WTC11 (cell line): ENCODE measurements at regions not wholly inside any gene's neighbourhood (a gene's known extent, or its start where the extent isn't known, plus 50 kb on each side); places are given as distances from the start of the nearest gene placed in this dataset.

Experiments
- ATAC-seq: fragments of 200-7000 bp; cut with Tn5 transposase; 2 replicates; pipeline ENCODE4 v1.10.0; 2021; ENCODE audit warnings: mild to moderate bottlenecking, moderate library complexity
- CTCF ChIA-PET: fragments of 300-600 bp; sonication (Branson Sonifier 250); formaldehyde crosslinking; loops from one replicate; lab custom pipeline; 2021; ENCODE audit warnings: antibody characterized with exemption; lab: Charles Lee
- POLR2A ChIA-PET: fragments of 350-600 bp; sonication (Branson Sonifier 250); formaldehyde crosslinking; loops from one replicate; lab custom pipeline; 2021; ENCODE audit warnings: antibody characterized with exemption; lab: Charles Lee
- DNase-seq: peaks from one replicate; pipeline ENCODE4 v3.0.0; 2021; ENCODE audit warnings: low spot score
- H3K27ac Mint-ChIP-seq: 2 replicates; pipeline ENCODE4 v1.8.0; 2021; ENCODE audit warnings: mixed read lengths
- H3K27me3 Mint-ChIP-seq: 2 replicates; pipeline ENCODE4 v1.8.0; 2021; ENCODE audit warnings: low read depth, mild to moderate bottlenecking, moderate library complexity, mixed read lengths
- H3K36me3 Mint-ChIP-seq: 2 replicates; pipeline ENCODE4 v1.8.0; 2021; ENCODE audit warnings: mixed read lengths
- H3K4me1 Mint-ChIP-seq: 2 replicates; pipeline ENCODE4 v1.8.0; 2022; ENCODE audit warnings: mixed read lengths
- H3K4me3 Mint-ChIP-seq: 2 replicates; pipeline ENCODE4 v1.8.0; 2021; ENCODE audit warnings: mild to moderate bottlenecking, moderate library complexity, mixed read lengths
- H3K9me3 Mint-ChIP-seq: 2 replicates; pipeline ENCODE4 v1.8.0; 2021; ENCODE audit warnings: mixed read lengths
- EMX1 ChIP-seq: fragments of 250-450 bp; sonication (Bioruptor Pico); IDR thresholded peaks from 2 replicates; pipeline ENCODE4 v1.8.0; 2021; ENCODE audit warnings: mild to moderate bottlenecking
- ESRRA ChIP-seq: sonication (generic); formaldehyde crosslinking; IDR thresholded peaks from 2 replicates; pipeline ENCODE4 v1.8.1; 2022; ENCODE audit warnings: mild to moderate bottlenecking, missing genetic modification reagents, borderline replicate concordance
- GRHL2 ChIP-seq: fragments of 250-450 bp; sonication (Bioruptor Pico); IDR thresholded peaks from 2 replicates; pipeline ENCODE4 v1.8.0; 2022; ENCODE audit warnings: mild to moderate bottlenecking, moderate library complexity; ENCODE audit not compliant: insufficient replicate concordance, severe bottlenecking
- NFE2L1 ChIP-seq: sonication (generic); formaldehyde crosslinking; IDR thresholded peaks from 2 replicates; pipeline ENCODE4 v1.8.1; 2023; ENCODE audit warnings: missing genetic modification reagents
- OVOL2 ChIP-seq: fragments of 250-450 bp; sonication (Bioruptor Pico); IDR thresholded peaks from 2 replicates; pipeline ENCODE4 v1.9.0; 2021; ENCODE audit warnings: mild to moderate bottlenecking, borderline replicate concordance
- RELA ChIP-seq: sonication (generic); formaldehyde crosslinking; IDR thresholded peaks from 2 replicates; pipeline ENCODE4 v1.8.1; 2022; ENCODE audit warnings: missing genetic modification reagents, mild to moderate bottlenecking, borderline replicate concordance
- SMAD3 ChIP-seq: sonication (generic); formaldehyde crosslinking; IDR thresholded peaks from 2 replicates; pipeline ENCODE4 v1.8.0; 2022; ENCODE audit warnings: missing genetic modification reagents, mild to moderate bottlenecking, borderline replicate concordance
- SP1 ChIP-seq: sonication (generic); formaldehyde crosslinking; conservative IDR thresholded peaks from 2 replicates; pipeline ENCODE4 v1.8.1; 2022; ENCODE audit warnings: missing genetic modification reagents
- TF ChIP-seq, protein P1 (sequence below): sonication (generic); formaldehyde crosslinking; IDR thresholded peaks from 2 replicates; pipeline ENCODE4 v1.8.0; 2022; ENCODE audit warnings: mild to moderate bottlenecking, missing genetic modification reagents
- TF ChIP-seq, protein P2 (sequence below): sonication (generic); formaldehyde crosslinking; IDR thresholded peaks from 2 replicates; pipeline ENCODE4 v1.8.1; 2022; ENCODE audit warnings: low read depth, mild to moderate bottlenecking, moderate library complexity, missing genetic modification reagents, borderline replicate concordance
- TF ChIP-seq, protein P3 (sequence below): sonication (generic); formaldehyde crosslinking; IDR thresholded peaks from 2 replicates; pipeline ENCODE4 v1.8.1; 2023; ENCODE audit warnings: mild to moderate bottlenecking, missing genetic modification reagents, moderate library complexity
- TF ChIP-seq, protein P4 (sequence below): sonication (generic); formaldehyde crosslinking; IDR thresholded peaks from 2 replicates; pipeline ENCODE4 v1.8.1; 2022; ENCODE audit warnings: low read depth, missing genetic modification reagents, borderline replicate concordance
- TF ChIP-seq, protein P5 (sequence below): sonication (generic); formaldehyde crosslinking; IDR thresholded peaks from 2 replicates; pipeline ENCODE4 v1.8.0; 2022; ENCODE audit warnings: mild to moderate bottlenecking, missing genetic modification reagents
- TF ChIP-seq, protein P6 (sequence below): fragments of 250-450 bp; sonication (Bioruptor Pico); IDR thresholded peaks from 2 replicates; pipeline ENCODE4 v1.9.0; 2021; ENCODE audit warnings: mild to moderate bottlenecking, borderline replicate concordance

DNA sequence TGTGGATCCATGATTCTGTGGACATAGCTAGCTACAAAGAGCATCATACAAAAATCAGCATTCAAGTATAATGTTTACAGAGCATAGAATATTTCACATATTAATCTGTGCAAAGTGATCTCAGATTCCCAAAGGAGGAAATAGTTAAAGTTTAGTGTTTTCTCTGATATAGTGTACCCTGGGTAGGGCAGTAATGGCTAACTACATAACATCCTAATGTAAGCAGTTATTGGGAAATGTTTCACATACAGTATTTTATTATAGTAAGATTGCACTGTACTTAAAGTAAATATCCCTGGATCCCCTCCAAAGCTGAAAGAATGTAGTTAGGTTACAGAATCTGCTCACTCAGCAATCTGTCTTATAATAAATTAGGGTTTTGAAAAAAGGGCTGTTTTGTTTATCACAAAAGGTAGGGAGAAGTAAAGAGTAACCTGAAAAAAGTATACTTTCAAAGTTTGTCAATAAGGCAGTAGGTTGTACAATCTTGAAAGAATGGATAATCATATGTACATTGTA is 52.5 kb upstream of the SMARCA2 start:
- ATAC-seq = no peak

More for the DNA sequence above, 52.5 kb upstream of the SMARCA2 start:
- CTCF ChIA-PET = interaction anchor here (0.7 to 1.2 kb wide), 2 partner anchors 15 to 125 kb away, joined by 3 to 5 read pairs; no protein-coding TSS in a partner anchor
- no peak for TF ChIP-seq ESRRA
- TF ChIP-seq RELA = no peak
- TF ChIP-seq NFE2L1 = no peak
- TF ChIP-seq, protein P1, sequence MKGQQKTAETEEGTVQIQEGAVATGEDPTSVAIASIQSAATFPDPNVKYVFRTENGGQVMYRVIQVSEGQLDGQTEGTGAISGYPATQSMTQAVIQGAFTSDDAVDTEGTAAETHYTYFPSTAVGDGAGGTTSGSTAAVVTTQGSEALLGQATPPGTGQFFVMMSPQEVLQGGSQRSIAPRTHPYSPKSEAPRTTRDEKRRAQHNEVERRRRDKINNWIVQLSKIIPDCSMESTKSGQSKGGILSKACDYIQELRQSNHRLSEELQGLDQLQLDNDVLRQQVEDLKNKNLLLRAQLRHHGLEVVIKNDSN (CRISPR knock-in tag) = no peak
- TF ChIP-seq, protein P2, sequence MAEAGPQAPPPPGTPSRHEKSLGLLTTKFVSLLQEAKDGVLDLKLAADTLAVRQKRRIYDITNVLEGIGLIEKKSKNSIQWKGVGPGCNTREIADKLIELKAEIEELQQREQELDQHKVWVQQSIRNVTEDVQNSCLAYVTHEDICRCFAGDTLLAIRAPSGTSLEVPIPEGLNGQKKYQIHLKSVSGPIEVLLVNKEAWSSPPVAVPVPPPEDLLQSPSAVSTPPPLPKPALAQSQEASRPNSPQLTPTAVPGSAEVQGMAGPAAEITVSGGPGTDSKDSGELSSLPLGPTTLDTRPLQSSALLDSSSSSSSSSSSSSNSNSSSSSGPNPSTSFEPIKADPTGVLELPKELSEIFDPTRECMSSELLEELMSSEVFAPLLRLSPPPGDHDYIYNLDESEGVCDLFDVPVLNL (CRISPR knock-in tag) = no peak
- TF ChIP-seq GRHL2 = no peak
- TF ChIP-seq, protein P3, sequence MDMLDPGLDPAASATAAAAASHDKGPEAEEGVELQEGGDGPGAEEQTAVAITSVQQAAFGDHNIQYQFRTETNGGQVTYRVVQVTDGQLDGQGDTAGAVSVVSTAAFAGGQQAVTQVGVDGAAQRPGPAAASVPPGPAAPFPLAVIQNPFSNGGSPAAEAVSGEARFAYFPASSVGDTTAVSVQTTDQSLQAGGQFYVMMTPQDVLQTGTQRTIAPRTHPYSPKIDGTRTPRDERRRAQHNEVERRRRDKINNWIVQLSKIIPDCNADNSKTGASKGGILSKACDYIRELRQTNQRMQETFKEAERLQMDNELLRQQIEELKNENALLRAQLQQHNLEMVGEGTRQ (CRISPR knock-in tag) = no peak
- TF ChIP-seq SMAD3 = no peak
- no peak for TF ChIP-seq SP1 (CRISPR knock-in tag)
- no peak for TF ChIP-seq OVOL2 (CRISPR knock-in tag)
- TF ChIP-seq, protein P4, sequence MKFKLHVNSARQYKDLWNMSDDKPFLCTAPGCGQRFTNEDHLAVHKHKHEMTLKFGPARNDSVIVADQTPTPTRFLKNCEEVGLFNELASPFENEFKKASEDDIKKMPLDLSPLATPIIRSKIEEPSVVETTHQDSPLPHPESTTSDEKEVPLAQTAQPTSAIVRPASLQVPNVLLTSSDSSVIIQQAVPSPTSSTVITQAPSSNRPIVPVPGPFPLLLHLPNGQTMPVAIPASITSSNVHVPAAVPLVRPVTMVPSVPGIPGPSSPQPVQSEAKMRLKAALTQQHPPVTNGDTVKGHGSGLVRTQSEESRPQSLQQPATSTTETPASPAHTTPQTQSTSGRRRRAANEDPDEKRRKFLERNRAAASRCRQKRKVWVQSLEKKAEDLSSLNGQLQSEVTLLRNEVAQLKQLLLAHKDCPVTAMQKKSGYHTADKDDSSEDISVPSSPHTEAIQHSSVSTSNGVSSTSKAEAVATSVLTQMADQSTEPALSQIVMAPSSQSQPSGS (CRISPR knock-in tag) = no peak
- TF ChIP-seq, protein P5, sequence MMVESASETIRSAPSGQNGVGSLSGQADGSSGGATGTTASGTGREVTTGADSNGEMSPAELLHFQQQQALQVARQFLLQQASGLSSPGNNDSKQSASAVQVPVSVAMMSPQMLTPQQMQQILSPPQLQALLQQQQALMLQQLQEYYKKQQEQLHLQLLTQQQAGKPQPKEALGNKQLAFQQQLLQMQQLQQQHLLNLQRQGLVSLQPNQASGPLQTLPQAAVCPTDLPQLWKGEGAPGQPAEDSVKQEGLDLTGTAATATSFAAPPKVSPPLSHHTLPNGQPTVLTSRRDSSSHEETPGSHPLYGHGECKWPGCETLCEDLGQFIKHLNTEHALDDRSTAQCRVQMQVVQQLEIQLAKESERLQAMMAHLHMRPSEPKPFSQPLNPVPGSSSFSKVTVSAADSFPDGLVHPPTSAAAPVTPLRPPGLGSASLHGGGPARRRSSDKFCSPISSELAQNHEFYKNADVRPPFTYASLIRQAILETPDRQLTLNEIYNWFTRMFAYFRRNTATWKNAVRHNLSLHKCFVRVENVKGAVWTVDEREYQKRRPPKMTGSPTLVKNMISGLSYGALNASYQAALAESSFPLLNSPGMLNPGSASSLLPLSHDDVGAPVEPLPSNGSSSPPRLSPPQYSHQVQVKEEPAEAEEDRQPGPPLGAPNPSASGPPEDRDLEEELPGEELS (CRISPR knock-in tag) = no peak
- TF ChIP-seq EMX1 (CRISPR knock-in tag) = no peak
- TF ChIP-seq, protein P6, sequence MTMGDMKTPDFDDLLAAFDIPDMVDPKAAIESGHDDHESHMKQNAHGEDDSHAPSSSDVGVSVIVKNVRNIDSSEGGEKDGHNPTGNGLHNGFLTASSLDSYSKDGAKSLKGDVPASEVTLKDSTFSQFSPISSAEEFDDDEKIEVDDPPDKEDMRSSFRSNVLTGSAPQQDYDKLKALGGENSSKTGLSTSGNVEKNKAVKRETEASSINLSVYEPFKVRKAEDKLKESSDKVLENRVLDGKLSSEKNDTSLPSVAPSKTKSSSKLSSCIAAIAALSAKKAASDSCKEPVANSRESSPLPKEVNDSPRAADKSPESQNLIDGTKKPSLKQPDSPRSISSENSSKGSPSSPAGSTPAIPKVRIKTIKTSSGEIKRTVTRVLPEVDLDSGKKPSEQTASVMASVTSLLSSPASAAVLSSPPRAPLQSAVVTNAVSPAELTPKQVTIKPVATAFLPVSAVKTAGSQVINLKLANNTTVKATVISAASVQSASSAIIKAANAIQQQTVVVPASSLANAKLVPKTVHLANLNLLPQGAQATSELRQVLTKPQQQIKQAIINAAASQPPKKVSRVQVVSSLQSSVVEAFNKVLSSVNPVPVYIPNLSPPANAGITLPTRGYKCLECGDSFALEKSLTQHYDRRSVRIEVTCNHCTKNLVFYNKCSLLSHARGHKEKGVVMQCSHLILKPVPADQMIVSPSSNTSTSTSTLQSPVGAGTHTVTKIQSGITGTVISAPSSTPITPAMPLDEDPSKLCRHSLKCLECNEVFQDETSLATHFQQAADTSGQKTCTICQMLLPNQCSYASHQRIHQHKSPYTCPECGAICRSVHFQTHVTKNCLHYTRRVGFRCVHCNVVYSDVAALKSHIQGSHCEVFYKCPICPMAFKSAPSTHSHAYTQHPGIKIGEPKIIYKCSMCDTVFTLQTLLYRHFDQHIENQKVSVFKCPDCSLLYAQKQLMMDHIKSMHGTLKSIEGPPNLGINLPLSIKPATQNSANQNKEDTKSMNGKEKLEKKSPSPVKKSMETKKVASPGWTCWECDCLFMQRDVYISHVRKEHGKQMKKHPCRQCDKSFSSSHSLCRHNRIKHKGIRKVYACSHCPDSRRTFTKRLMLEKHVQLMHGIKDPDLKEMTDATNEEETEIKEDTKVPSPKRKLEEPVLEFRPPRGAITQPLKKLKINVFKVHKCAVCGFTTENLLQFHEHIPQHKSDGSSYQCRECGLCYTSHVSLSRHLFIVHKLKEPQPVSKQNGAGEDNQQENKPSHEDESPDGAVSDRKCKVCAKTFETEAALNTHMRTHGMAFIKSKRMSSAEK = no peak
- Mint-ChIP-seq H3K4me3 (no peak overlapping the region), H3K27me3 (no peaks in the 10 kb centered on the region; the same call in 1 of the 2 replicates), H3K4me1 (peaks cover 18% of the 10 kb centered on the region), H3K36me3 (no peaks in the 10 kb centered on the region), H3K27ac (no peak overlapping the region), H3K9me3 (no peaks in the 10 kb centered on the region)
- POLR2A ChIA-PET = no interaction called here
- no peak for DNase-seq
